H9 (cell line): ENCODE measurements at regions not wholly inside any gene's neighbourhood (a gene's known extent, or its start where the extent isn't known, plus 50 kb on each side); places are given as distances from the start of the nearest gene placed in this dataset.
A peak's percentile ranks its signal among the peaks of the same experiment; 100 is the strongest.

ENCODE experiments used
- DNase-seq: peaks from one replicate; pipeline ENCODE4 v3.0.0-alpha.2; 2017
- H2AFZ ChIP-seq: one replicate; pipeline ENCODE4 v1.6.1; 2013; ENCODE audit warnings: mild to moderate bottlenecking, low read length, control low read depth, moderate library complexity
- H2AK5ac ChIP-seq: 2 replicates; pipeline ENCODE4 v1.6.1; 2013; ENCODE audit warnings: low read length, control low read depth, mixed read lengths; ENCODE audit not compliant: insufficient read length
- H2BK120ac ChIP-seq: one replicate; pipeline ENCODE4 v1.6.1; 2013; ENCODE audit warnings: low read depth, mild to moderate bottlenecking, low read length, control low read depth, inconsistent platforms; ENCODE audit not compliant: poor library complexity, severe bottlenecking
- H2BK12ac ChIP-seq: 2 replicates; pipeline ENCODE4 v1.6.1; 2013; ENCODE audit warnings: low read length, control low read depth, mixed read lengths, low read depth; ENCODE audit not compliant: insufficient read length
- H2BK15ac ChIP-seq: 2 replicates; pipeline ENCODE4 v1.6.1; 2013; ENCODE audit warnings: low read depth, low read length, control low read depth
- H2BK20ac ChIP-seq: one replicate; pipeline ENCODE4 v1.6.1; 2013; ENCODE audit warnings: low read depth, mild to moderate bottlenecking, low read length, control low read depth, inconsistent platforms; ENCODE audit not compliant: poor library complexity, severe bottlenecking
- H2BK5ac ChIP-seq: 2 replicates; pipeline ENCODE4 v1.6.1; 2013; ENCODE audit warnings: low read length, control low read depth, mixed read lengths; ENCODE audit not compliant: insufficient read length
- H3K14ac ChIP-seq: 2 replicates; pipeline ENCODE4 v1.6.1; 2013; ENCODE audit warnings: low read length, control low read depth; ENCODE audit not compliant: insufficient read depth
- H3K18ac ChIP-seq: 2 replicates; pipeline ENCODE4 v1.6.1; 2013; ENCODE audit warnings: low read depth, mild to moderate bottlenecking, mixed read lengths, low read length, control low read depth; ENCODE audit not compliant: insufficient read length
- H3K23ac ChIP-seq: 2 replicates; pipeline ENCODE4 v1.6.1; 2013; ENCODE audit warnings: low read length, control low read depth, mixed read lengths, low read depth; ENCODE audit not compliant: insufficient read length
- H3K23me2 ChIP-seq: 2 replicates; pipeline ENCODE4 v1.6.1; 2013; ENCODE audit warnings: low read depth, mild to moderate bottlenecking, mixed read lengths, low read length, control low read depth; ENCODE audit not compliant: insufficient read length, poor library complexity, severe bottlenecking
- H3K27ac ChIP-seq: 2 replicates; pipeline ENCODE4 v1.5.1; 2013; ENCODE audit warnings: low read length, control low read depth, mixed read lengths, low read depth; ENCODE audit not compliant: insufficient read length
- H3K27me3 ChIP-seq: 2 replicates; pipeline ENCODE4 v1.6.1; 2013; ENCODE audit warnings: low read length, control low read depth, inconsistent platforms; ENCODE audit not compliant: insufficient read depth
- H3K4ac ChIP-seq: 2 replicates; pipeline ENCODE4 v1.6.1; 2013; ENCODE audit warnings: low read depth, mild to moderate bottlenecking, control low read depth, inconsistent platforms, low read length, moderate library complexity
- H3K4me1 ChIP-seq: 2 replicates; pipeline ENCODE4 v1.6.1; 2013; ENCODE audit warnings: low read length, control low read depth, inconsistent platforms; ENCODE audit not compliant: insufficient read depth
- H3K4me2 ChIP-seq: 2 replicates; pipeline ENCODE4 v1.6.1; 2013; ENCODE audit warnings: low read length, control low read depth, mixed read lengths; ENCODE audit not compliant: insufficient read length, insufficient read depth
- H3K56ac ChIP-seq: 2 replicates; pipeline ENCODE4 v1.6.1; 2013; ENCODE audit warnings: low read depth, mild to moderate bottlenecking, mixed read lengths, low read length, control low read depth; ENCODE audit not compliant: insufficient read length
- H3K79me1 ChIP-seq: 2 replicates; pipeline ENCODE4 v1.6.1; 2013; ENCODE audit warnings: low read depth, mild to moderate bottlenecking, moderate library complexity, low read length, control low read depth, inconsistent platforms; ENCODE audit not compliant: insufficient read depth, poor library complexity, severe bottlenecking
- H3K79me2 ChIP-seq: 2 replicates; pipeline ENCODE4 v1.6.1; 2013; ENCODE audit warnings: low read length, control low read depth, inconsistent platforms; ENCODE audit not compliant: insufficient read depth
- H3K9ac ChIP-seq: 2 replicates; pipeline ENCODE4 v1.6.1; 2013; ENCODE audit warnings: low read length, control low read depth, mixed read lengths; ENCODE audit not compliant: insufficient read length; ENCODE audit errors: extremely low read depth
- H3K9me3 ChIP-seq: one replicate; pipeline ENCODE4 v1.6.1; 2013; ENCODE audit warnings: low read depth, low read length, inconsistent platforms; ENCODE audit not compliant: control insufficient read depth
- H3T11ph ChIP-seq: one replicate; pipeline ENCODE4 v1.6.1; 2013; ENCODE audit warnings: mild to moderate bottlenecking, low read length, control low read depth, inconsistent platforms
- H4K20me1 ChIP-seq: one replicate; pipeline ENCODE4 v1.6.1; 2013; ENCODE audit not compliant: control insufficient read depth, insufficient read length, insufficient read depth
- H4K5ac ChIP-seq: 2 replicates; pipeline ENCODE4 v1.6.1; 2013; ENCODE audit warnings: low read depth, mild to moderate bottlenecking, mixed read lengths, low read length, control low read depth; ENCODE audit not compliant: insufficient read length
- H4K8ac ChIP-seq: replicated peaks from 2 replicates; pipeline ENCODE4 v1.6.1; 2013; ENCODE audit warnings: low read length, control low read depth, mixed read lengths, low read depth; ENCODE audit not compliant: insufficient read length
- H4K91ac ChIP-seq: 2 replicates; pipeline ENCODE4 v1.6.1; 2013; ENCODE audit warnings: low read depth, mild to moderate bottlenecking, moderate library complexity, mixed read lengths, low read length, control low read depth; ENCODE audit not compliant: insufficient read length
- H3K27ac Mint-ChIP-seq, 3 experiments: 2 replicates in 2 of 3; 3 replicates in 1 of 3; pipeline ENCODE4 v1.8.0; 2020 to 2021; ENCODE audit warnings: mixed read lengths in 3 of 3, mild to moderate bottlenecking in 1 of 3, moderate library complexity in 1 of 3
- H3K27me3 Mint-ChIP-seq: 2 replicates; pipeline ENCODE4 v1.8.0; 2021; ENCODE audit warnings: low read depth, mild to moderate bottlenecking, moderate library complexity, mixed read lengths
- H3K36me3 Mint-ChIP-seq, 3 experiments: 2 replicates in 2 of 3; 3 replicates in 1 of 3; pipeline ENCODE4 v1.8.0; 2020 to 2021; ENCODE audit warnings: low read depth in 3 of 3, mixed read lengths in 3 of 3; ENCODE audit not compliant: insufficient read depth in 1 of 3
- H3K4me1 Mint-ChIP-seq, 2 experiments: 2 replicates each; pipeline ENCODE4 v1.8.0; 2020; ENCODE audit warnings: mixed read lengths in 2 of 2
- H3K4me3 Mint-ChIP-seq, 2 experiments: 2 replicates in 1 of 2; 3 replicates in 1 of 2; pipeline ENCODE4 v1.8.0; 2020 to 2021; ENCODE audit warnings: mild to moderate bottlenecking in 2 of 2, mixed read lengths in 2 of 2, moderate library complexity in 1 of 2
- H3K9me3 Mint-ChIP-seq, 2 experiments: 2 replicates in 1 of 2; 3 replicates in 1 of 2; pipeline ENCODE4 v1.8.0; 2020; ENCODE audit warnings: mild to moderate bottlenecking in 2 of 2, mixed read lengths in 2 of 2, moderate library complexity in 1 of 2
- CTCF ChIP-seq: fragments of 200-600 bp; sonication (generic); conservative IDR thresholded peaks from 3 replicates; pipeline ENCODE4 v1.8.0; 2021; ENCODE audit warnings: antibody characterized with exemption, mild to moderate bottlenecking
- WGBS: extraction: QIAGEN DNeasy Blood & Tissue Kit; methylation state at CpG from one replicate; pipeline ENCODE4 v1.1.7; 2013; ENCODE audit warnings: missing lambda C conversion rate, low lambda C conversion rate, mixed read lengths; ENCODE audit not compliant: insufficient read length; ENCODE audit errors: extremely low coverage; 5-methylcytosine and 5-hydroxymethylcytosine counted together

DNA sequence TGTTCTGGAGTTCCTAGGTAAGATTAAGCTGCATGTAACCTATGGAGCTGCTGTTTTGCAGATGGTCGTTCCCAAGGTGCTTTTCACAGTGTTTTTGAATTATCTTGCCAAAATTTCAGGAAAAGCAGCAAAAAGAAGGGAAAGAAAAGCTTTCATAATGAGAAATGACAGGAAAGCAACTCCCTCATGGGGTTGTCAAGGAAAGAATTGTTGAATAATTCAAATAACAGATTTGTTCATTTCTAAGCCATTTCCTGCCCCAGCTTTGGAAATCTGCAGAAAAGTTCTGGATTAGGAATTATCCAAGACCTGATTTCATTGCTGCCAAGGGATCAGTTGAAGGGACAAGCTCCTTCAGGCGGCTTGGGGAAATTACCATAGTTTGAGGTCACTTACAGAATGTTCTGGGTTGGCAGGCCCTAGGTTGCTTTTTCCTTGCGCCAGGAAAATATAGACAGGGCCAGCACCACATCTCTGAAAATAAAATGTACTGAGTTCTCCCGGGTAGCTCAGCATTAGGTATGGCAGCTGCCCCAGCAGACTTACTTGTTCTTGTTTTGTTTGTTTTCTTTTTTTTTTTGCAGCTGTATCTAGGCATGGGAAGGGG is 354.7 kb downstream of the STIM2 start:
- DNase-seq: no peak
- no peak overlapping the region for H4K91ac ChIP-seq
- no peak overlapping the region for H3K23ac ChIP-seq
- no peak overlapping the region for H2BK120ac ChIP-seq
- H3K9me3 ChIP-seq: no peaks in the 10 kb centered on the region
- no peak overlapping the region for H2AFZ ChIP-seq
- H3K79me2 ChIP-seq: no peaks in the 10 kb centered on the region
- no peaks in the 10 kb centered on the region for H3K9me3 Mint-ChIP-seq
- no peak overlapping the region for H4K5ac ChIP-seq
- no peaks in the 10 kb centered on the region for H3K23me2 ChIP-seq
- no peak overlapping the region for H3K4me3 Mint-ChIP-seq
- no peak overlapping the region for H2BK5ac ChIP-seq
- H3K27ac ChIP-seq: no peak overlapping the region
- H2AK5ac ChIP-seq: no peak overlapping the region
- TF ChIP-seq CTCF: no peak
- no peaks in the 10 kb centered on the region for H4K20me1 ChIP-seq
- H3K18ac ChIP-seq: no peak overlapping the region
- no peak overlapping the region for H3K56ac ChIP-seq
- no peak overlapping the region for H3K9ac ChIP-seq
- H3K27ac Mint-ChIP-seq: 0 out of 7 replicates have a peak overlapping the region, but pooled peaks of 1 of the 3 experiments have one; percentile 12
- no peak overlapping the region for H3K4ac ChIP-seq
- H3K4me2 ChIP-seq: no peak overlapping the region
- H2BK20ac ChIP-seq: no peak overlapping the region
- no peaks in the 10 kb centered on the region for H3K27me3 Mint-ChIP-seq
- peaks cover 0 to 2% of the 10 kb centered on the region in 2 experiments; a peak in 2 of 4 replicates for H3K4me1 Mint-ChIP-seq
- no peaks in the 10 kb centered on the region for H3K4me1 ChIP-seq
- no peak overlapping the region for H2BK12ac ChIP-seq
- no peaks in the 10 kb centered on the region for H3K27me3 ChIP-seq
- H3T11ph ChIP-seq: no peak overlapping the region
- no peak overlapping the region for H2BK15ac ChIP-seq
- H3K79me1 ChIP-seq: no peaks in the 10 kb centered on the region
- H4K8ac ChIP-seq: no peak overlapping the region
- no peak overlapping the region for H3K14ac ChIP-seq
- H3K36me3 Mint-ChIP-seq: no peaks in the 10 kb centered on the region
- WGBS: no CpG with 5 or more reads among the region's 4 CpGs
